ENCODE measurements at regions not wholly inside any gene's neighbourhood (a gene's known extent, or its start where the extent isn't known, plus 50 kb on each side); places are given as distances from the start of the nearest gene placed in this dataset.

DNA sequence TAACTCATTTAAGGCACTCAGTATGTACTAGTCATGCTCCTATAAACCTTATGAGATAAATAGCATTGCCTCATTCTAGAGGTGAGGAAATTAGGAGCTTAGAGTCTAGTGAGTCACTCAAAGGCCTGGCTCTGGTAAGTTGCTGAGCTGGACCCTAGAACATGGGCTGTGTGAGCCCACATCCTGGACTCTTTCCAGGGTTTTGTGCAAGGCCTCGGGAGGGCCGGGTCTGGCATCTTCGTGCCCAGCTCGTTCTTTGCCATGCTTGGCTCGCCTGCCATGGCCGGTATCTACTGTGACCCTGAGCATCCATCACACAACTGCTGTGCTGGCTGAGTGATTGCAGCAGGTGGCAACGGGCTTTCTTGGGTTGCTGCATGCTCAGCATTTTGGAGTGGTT, 168.0 kb downstream of the LPIN1 start:
- TF ChIP-seq EZH2phosphoT487 (IDR thresholded peaks at IDR 0.05; ENCODE audit: borderline replicate concordance, low read depth, low read length): no peak
- TF ChIP-seq, protein P1, sequence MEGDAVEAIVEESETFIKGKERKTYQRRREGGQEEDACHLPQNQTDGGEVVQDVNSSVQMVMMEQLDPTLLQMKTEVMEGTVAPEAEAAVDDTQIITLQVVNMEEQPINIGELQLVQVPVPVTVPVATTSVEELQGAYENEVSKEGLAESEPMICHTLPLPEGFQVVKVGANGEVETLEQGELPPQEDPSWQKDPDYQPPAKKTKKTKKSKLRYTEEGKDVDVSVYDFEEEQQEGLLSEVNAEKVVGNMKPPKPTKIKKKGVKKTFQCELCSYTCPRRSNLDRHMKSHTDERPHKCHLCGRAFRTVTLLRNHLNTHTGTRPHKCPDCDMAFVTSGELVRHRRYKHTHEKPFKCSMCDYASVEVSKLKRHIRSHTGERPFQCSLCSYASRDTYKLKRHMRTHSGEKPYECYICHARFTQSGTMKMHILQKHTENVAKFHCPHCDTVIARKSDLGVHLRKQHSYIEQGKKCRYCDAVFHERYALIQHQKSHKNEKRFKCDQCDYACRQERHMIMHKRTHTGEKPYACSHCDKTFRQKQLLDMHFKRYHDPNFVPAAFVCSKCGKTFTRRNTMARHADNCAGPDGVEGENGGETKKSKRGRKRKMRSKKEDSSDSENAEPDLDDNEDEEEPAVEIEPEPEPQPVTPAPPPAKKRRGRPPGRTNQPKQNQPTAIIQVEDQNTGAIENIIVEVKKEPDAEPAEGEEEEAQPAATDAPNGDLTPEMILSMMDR (conservative IDR thresholded peaks at IDR 0.05; ENCODE audit: low read length): no peak
- Histone ChIP-seq H3K9me3 (ENCODE audit: low read length) (peaks cover 11% of the 10 kb centered on the region; the same call in 1 of the 2 replicates), H3K36me3 (ENCODE audit: insufficient read depth, low read length) (no peaks in the 10 kb centered on the region), H4K20me1 (ENCODE audit: insufficient read depth, low read length) (no peaks in the 10 kb centered on the region), H3K4me2 (ENCODE audit: low read length) (no peak overlapping the region), H3K4me1 (ENCODE audit: insufficient read depth, low read length, poor library complexity, severe bottlenecking) (no peaks in the 10 kb centered on the region), H3K4me3 (ENCODE audit: low read depth, low read length, poor library complexity, severe bottlenecking) (no peak overlapping the region), H2AFZ (ENCODE audit: low read length) (no peak overlapping the region), H3K9me2 (ENCODE audit: insufficient read depth, low read length) (no peaks in the 10 kb centered on the region), H3K79me2 (ENCODE audit: insufficient read depth, low read depth, low read length) (no peaks in the 10 kb centered on the region), H3K27ac (ENCODE audit: low read depth, low read length, poor library complexity, severe bottlenecking) (no peak overlapping the region)
- POLR2A ChIA-PET: interaction anchor here (1.6 kb wide), 1 partner anchor 10 kb away, joined by 7 read pairs; no protein-coding TSS in a partner anchor
- CTCF ChIA-PET (ENCODE audit: unreplicated experiment): no interaction called here
- no TSS peak for BruUV-seq (replicated peaks)
- intact Hi-C loops (cut with micrococcal nuclease; ENCODE audit: unreplicated experiment): no loop called here
- no peak for DNase-seq (ENCODE audit: low spot score)

DNA sequence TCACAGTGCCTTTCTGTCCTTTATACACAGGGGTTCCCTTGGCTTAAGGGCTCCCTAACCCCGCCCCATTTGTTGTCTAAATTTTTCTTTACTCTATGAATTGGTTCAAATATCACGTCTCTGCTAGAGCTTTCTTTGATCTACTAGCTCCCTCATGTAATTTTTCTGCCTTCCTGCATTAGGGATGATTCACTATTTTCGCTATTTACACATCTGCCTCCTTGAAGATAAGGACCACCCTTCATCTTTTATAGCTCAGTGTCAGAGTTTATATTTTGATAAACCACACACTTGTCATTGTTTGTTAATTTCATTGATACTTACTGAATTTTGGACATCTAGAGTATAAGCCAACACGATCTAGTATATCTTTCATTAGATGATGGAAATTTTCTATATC, 169.2 kb downstream of the LPIN1 start:
- H3K36me3 ChIP-seq (ENCODE audit: insufficient read depth, low read length): no peaks in the 10 kb centered on the region
- no TSS peak for BruUV-seq (replicated peaks)
- DNase-seq (ENCODE audit: low spot score): no peak
- H3K4me2 ChIP-seq (ENCODE audit: low read length): no peak overlapping the region
- no peak overlapping the region for H2AFZ ChIP-seq (ENCODE audit: low read length)
- POLR2A ChIA-PET: interaction anchor here (0.7 to 1.6 kb wide), 5 partner anchors 8 to 738 kb away, joined by 3 to 7 read pairs (median 3); no protein-coding TSS in a partner anchor
- no peaks in the 10 kb centered on the region for H3K79me2 ChIP-seq (ENCODE audit: insufficient read depth, low read depth, low read length)
- intact Hi-C loops (cut with micrococcal nuclease; ENCODE audit: unreplicated experiment): no loop called here
- no peaks in the 10 kb centered on the region for H3K4me1 ChIP-seq (ENCODE audit: insufficient read depth, low read length, poor library complexity, severe bottlenecking)
- H3K27ac ChIP-seq (ENCODE audit: low read depth, low read length, poor library complexity, severe bottlenecking): no peak overlapping the region
- H4K20me1 ChIP-seq (ENCODE audit: insufficient read depth, low read length): no peaks in the 10 kb centered on the region
- TF ChIP-seq, protein P1 (conservative IDR thresholded peaks at IDR 0.05; ENCODE audit: low read length): no peak
- no peak for TF ChIP-seq EZH2phosphoT487 (IDR thresholded peaks at IDR 0.05; ENCODE audit: borderline replicate concordance, low read depth, low read length)
- H3K9me2 ChIP-seq (ENCODE audit: insufficient read depth, low read length): no peaks in the 10 kb centered on the region
- peaks cover 11% of the 10 kb centered on the region; the same call in 1 of the 2 replicates for H3K9me3 ChIP-seq (ENCODE audit: low read length)
- CTCF ChIA-PET (ENCODE audit: unreplicated experiment): no interaction called here
- H3K4me3 ChIP-seq (ENCODE audit: low read depth, low read length, poor library complexity, severe bottlenecking): no peak overlapping the region

DNA sequence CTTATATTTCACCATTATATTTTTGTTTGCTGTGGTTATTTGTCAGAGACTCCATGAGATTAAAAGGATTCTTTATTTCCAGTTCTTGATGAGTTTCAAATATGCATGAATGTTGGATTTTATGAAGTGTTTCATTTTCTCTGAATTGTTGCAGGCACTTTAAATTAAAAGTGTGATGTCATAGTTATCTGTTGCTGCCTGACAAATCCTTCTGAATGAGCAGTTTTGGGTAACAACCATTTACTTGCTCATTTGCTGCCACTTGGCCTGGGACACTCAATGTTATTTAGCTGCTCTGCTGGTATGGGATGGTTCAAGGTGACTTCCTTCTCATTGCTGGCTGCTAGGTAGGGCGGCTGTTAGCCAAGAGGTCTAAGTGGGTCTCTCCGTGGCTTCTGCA, 173.5 kb downstream of the LPIN1 start:
- CTCF ChIA-PET (ENCODE audit: unreplicated experiment): no interaction called here
- Histone ChIP-seq H3K9me3 (ENCODE audit: low read length) (no peaks in the 10 kb centered on the region), H3K27ac (ENCODE audit: low read depth, low read length, poor library complexity, severe bottlenecking) (no peak overlapping the region), H4K20me1 (ENCODE audit: insufficient read depth, low read length) (no peaks in the 10 kb centered on the region), H3K4me3 (ENCODE audit: low read depth, low read length, poor library complexity, severe bottlenecking) (no peak overlapping the region), H3K79me2 (ENCODE audit: insufficient read depth, low read depth, low read length) (no peaks in the 10 kb centered on the region), H3K9me2 (ENCODE audit: insufficient read depth, low read length) (no peaks in the 10 kb centered on the region), H3K36me3 (ENCODE audit: insufficient read depth, low read length) (no peaks in the 10 kb centered on the region), H3K4me2 (ENCODE audit: low read length) (no peak overlapping the region), H3K4me1 (ENCODE audit: insufficient read depth, low read length, poor library complexity, severe bottlenecking) (no peaks in the 10 kb centered on the region), H2AFZ (ENCODE audit: low read length) (no peak overlapping the region)
- intact Hi-C loops (cut with micrococcal nuclease; ENCODE audit: unreplicated experiment): no loop called here
- TF ChIP-seq, protein P1 (conservative IDR thresholded peaks at IDR 0.05; ENCODE audit: low read length): no peak
- no peak for TF ChIP-seq EZH2phosphoT487 (IDR thresholded peaks at IDR 0.05; ENCODE audit: borderline replicate concordance, low read depth, low read length)
- POLR2A ChIA-PET: interaction anchor here (0.9 kb wide), 1 partner anchor 14 kb away, joined by 3 read pairs; no protein-coding TSS in a partner anchor
- no TSS peak for BruUV-seq (replicated peaks)
- no peak for DNase-seq (ENCODE audit: low spot score)
